ENCODE measurements at regions not wholly inside any gene's neighbourhood (a gene's known extent, or its start where the extent isn't known, plus 50 kb on each side); places are given as distances from the start of the nearest gene placed in this dataset.
"Not testable (repeated sequence)": the region's sequence is repeated elsewhere in the genome, so short reads cannot be mapped to it uniquely, and the experiment has no call there.

- H3K27me3 ChIP-seq (ENCODE audit: control insufficient read depth in 2 of 2, insufficient read depth in 2 of 2, low read length in 2 of 2), result no peaks in the 10 kb centered on the region
- peak overlapping the region; percentile 31 for H3K9ac ChIP-seq (ENCODE audit: insufficient read depth, low read length, poor library complexity, severe bottlenecking)
- Mint-ChIP-seq H3K4me3 (peak overlapping the region; percentile 48 to 64), H3K27ac (peak overlapping the region; percentile 73 to 94 (median 86)), H3K27me3 (ENCODE audit: low read depth in 3 of 3) (peaks cover 2 to 7% (median 3%) of the 10 kb centered on the region in 3 donors), H3K4me1 (peaks cover 33% of the 10 kb centered on the region), H3K36me3 (no peaks in the 10 kb centered on the region), H3K9me3 (no peaks in the 10 kb centered on the region)
- H3K27ac ChIP-seq (ENCODE audit: low read depth in 1 of 2, low read length in 2 of 2), result peak overlapping the region; percentile 62 to 77
- no peaks in the 10 kb centered on the region for H4K20me1 ChIP-seq (ENCODE audit: insufficient read depth, low read length)
- H3K4me1 ChIP-seq (ENCODE audit: control insufficient read depth in 1 of 2, insufficient read depth in 2 of 2, low read length in 2 of 2), result peaks cover 25 to 27% of the 10 kb centered on the region in 2 donors
- H2AFZ ChIP-seq (ENCODE audit: insufficient read depth, low read depth, low read length, poor library complexity, severe bottlenecking), result peak overlapping the region; percentile 57
- H3K4me2 ChIP-seq (replicated peaks; ENCODE audit: extremely low read depth, low read length, poor library complexity, severe bottlenecking), result peak overlapping the region; percentile 60
- intact Hi-C loops (cut with micrococcal nuclease), result loop anchor here in 1 of 2 donors (2.0 kb wide), 1 partner anchor 38 kb away; no protein-coding TSS in a partner anchor
- no peaks in the 10 kb centered on the region for H3K79me2 ChIP-seq (ENCODE audit: insufficient read depth, low read length)
- H3K4me3 ChIP-seq (replicated peaks in 1 of 3; ENCODE audit: low read depth in 2 of 3, low read length in 3 of 3), result peak overlapping the region in 1 of 3 experiments; percentile 38
- no peaks in the 10 kb centered on the region for H3K36me3 ChIP-seq (replicated peaks in 1 of 2; ENCODE audit: control insufficient read depth in 1 of 2, insufficient read depth in 2 of 2, low read length in 2 of 2)
- DNase-seq, result peak; percentile 68 to 84 (median 75)
- WGBS (ENCODE audit: insufficient coverage), result 25% methylated on average over 13 of the region's 13 CpGs
- no peak for TF ChIP-seq CTCF (IDR thresholded peaks at IDR 0.05)
- no peaks in the 10 kb centered on the region for H3K9me3 ChIP-seq (replicated peaks in 1 of 2; ENCODE audit: control insufficient read depth in 1 of 2, insufficient read depth in 1 of 2, low read length in 2 of 2)
Measured at GRCh38 chr6:166236596-166236995, 68.9 kb upstream of the TBXT start.

GRCh38 chr6:166235666-166236292, 68.1 kb upstream of the TBXT start:
- H3K9me3 Mint-ChIP-seq, result no peaks in the 10 kb centered on the region
- H3K4me1 ChIP-seq (ENCODE audit: control insufficient read depth in 1 of 2, insufficient read depth in 2 of 2, low read length in 2 of 2), result peaks cover 25 to 27% of the 10 kb centered on the region in 2 donors
- H4K20me1 ChIP-seq (ENCODE audit: insufficient read depth, low read length), result no peaks in the 10 kb centered on the region
- peak overlapping the region in 6 of 7 donors; percentile 73 to 89 (median 78) for H3K27ac Mint-ChIP-seq
- H3K36me3 ChIP-seq (replicated peaks in 1 of 2; ENCODE audit: control insufficient read depth in 1 of 2, insufficient read depth in 2 of 2, low read length in 2 of 2), result no peaks in the 10 kb centered on the region
- no peaks in the 10 kb centered on the region for H3K27me3 ChIP-seq (ENCODE audit: control insufficient read depth in 2 of 2, insufficient read depth in 2 of 2, low read length in 2 of 2)
- H2AFZ ChIP-seq (ENCODE audit: insufficient read depth, low read depth, low read length, poor library complexity, severe bottlenecking), result no peak overlapping the region
- H3K4me2 ChIP-seq (replicated peaks; ENCODE audit: extremely low read depth, low read length, poor library complexity, severe bottlenecking), result no peak overlapping the region
- no peaks in the 10 kb centered on the region for H3K79me2 ChIP-seq (ENCODE audit: insufficient read depth, low read length)
- no peak overlapping the region for H3K27ac ChIP-seq (ENCODE audit: low read depth in 1 of 2, low read length in 2 of 2)
- H3K4me1 Mint-ChIP-seq, result peaks cover 33% of the 10 kb centered on the region
- peaks cover 3 to 9% (median 3%) of the 10 kb centered on the region in 3 donors for H3K27me3 Mint-ChIP-seq (ENCODE audit: low read depth in 3 of 3)
- H3K4me3 Mint-ChIP-seq, result peak overlapping the region; percentile 6 to 57
- H3K9ac ChIP-seq (ENCODE audit: insufficient read depth, low read length, poor library complexity, severe bottlenecking), result no peak overlapping the region
- DNase-seq, result no peak
- H3K4me3 ChIP-seq (replicated peaks in 1 of 3; ENCODE audit: low read depth in 2 of 3, low read length in 3 of 3), result no peak overlapping the region
- 93% methylated on average over 9 of the region's 17 CpGs for WGBS (ENCODE audit: insufficient coverage)
- no peaks in the 10 kb centered on the region for H3K36me3 Mint-ChIP-seq
- TF ChIP-seq CTCF (IDR thresholded peaks at IDR 0.05), result no peak
- intact Hi-C loops (cut with micrococcal nuclease), result loop anchor here in 1 of 2 donors (2.0 kb wide), 1 partner anchor 39 kb away; no protein-coding TSS in a partner anchor
- no peaks in the 10 kb centered on the region for H3K9me3 ChIP-seq (replicated peaks in 1 of 2; ENCODE audit: control insufficient read depth in 1 of 2, insufficient read depth in 1 of 2, low read length in 2 of 2)

- Mint-ChIP-seq H3K4me1 (peaks cover 13% of the 10 kb centered on the region), H3K27me3 (ENCODE audit: low read depth in 3 of 3) (peaks cover 12 to 44% (median 17%) of the 10 kb centered on the region in 3 donors)
- Histone ChIP-seq H3K4me1 (ENCODE audit: control insufficient read depth in 1 of 2, insufficient read depth in 2 of 2, low read length in 2 of 2) (peaks cover 8 to 10% of the 10 kb centered on the region in 2 donors), H3K27me3 (ENCODE audit: control insufficient read depth in 2 of 2, insufficient read depth in 2 of 2, low read length in 2 of 2) (peaks cover 25% of the 10 kb centered on the region in 2 donors)
- H3K9ac ChIP-seq (ENCODE audit: insufficient read depth, low read length, poor library complexity, severe bottlenecking); H3K27ac ChIP-seq (ENCODE audit: low read depth in 1 of 2, low read length in 2 of 2); H3K36me3 Mint-ChIP-seq; H3K4me3 ChIP-seq (replicated peaks in 1 of 3; ENCODE audit: low read depth in 2 of 3, low read length in 3 of 3); H3K4me3 Mint-ChIP-seq; intact Hi-C loops (cut with micrococcal nuclease); H3K36me3 ChIP-seq (replicated peaks in 1 of 2; ENCODE audit: control insufficient read depth in 1 of 2, insufficient read depth in 2 of 2, low read length in 2 of 2); H3K9me3 Mint-ChIP-seq; H3K9me3 ChIP-seq (replicated peaks in 1 of 2; ENCODE audit: control insufficient read depth in 1 of 2, insufficient read depth in 1 of 2, low read length in 2 of 2); H3K27ac Mint-ChIP-seq; H4K20me1 ChIP-seq (ENCODE audit: insufficient read depth, low read length); H2AFZ ChIP-seq (ENCODE audit: insufficient read depth, low read depth, low read length, poor library complexity, severe bottlenecking); H3K4me2 ChIP-seq (replicated peaks; ENCODE audit: extremely low read depth, low read length, poor library complexity, severe bottlenecking); DNase-seq; H3K79me2 ChIP-seq (ENCODE audit: insufficient read depth, low read length): not testable (repeated sequence)
- WGBS (ENCODE audit: insufficient coverage), result no CpG with 5 or more reads among the region's 2 CpGs
Measured at GRCh38 chr6:166231181-166231580, 63.5 kb upstream of the TBXT start.

Data from CD14-positive monocyte (primary cell).